ENCODE measurements at regions not wholly inside any gene's neighbourhood (a gene's known extent, or its start where the extent isn't known, plus 50 kb on each side); places are given as distances from the start of the nearest gene placed in this dataset.

DNA sequence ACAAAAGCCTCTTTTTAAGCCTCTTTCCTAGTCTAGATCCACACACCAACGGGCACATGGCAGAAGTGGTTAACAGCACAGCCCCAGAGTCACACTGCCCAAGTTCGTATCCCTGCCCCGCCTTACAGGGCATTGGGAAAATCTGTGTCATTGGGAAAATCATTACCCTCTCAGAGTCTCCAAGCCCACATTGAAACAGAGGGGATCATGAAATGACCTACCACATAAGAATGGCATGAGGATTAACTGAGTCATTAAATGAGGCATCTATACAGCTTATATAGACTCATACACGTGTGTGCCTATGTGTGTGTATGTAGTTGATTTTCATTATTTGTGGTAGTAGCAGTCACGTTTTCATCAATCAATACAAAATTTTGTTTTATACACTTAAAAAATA is 469.0 kb upstream of the POU3F3 start:
- Histone ChIP-seq H3K4me1 (no peaks in the 10 kb centered on the region), H3K27me3 (no peaks in the 10 kb centered on the region), H3K4me3 (no peak overlapping the region), H3K27ac (no peak overlapping the region), H3K36me3 (no peaks in the 10 kb centered on the region), H3K9me3 (no peaks in the 10 kb centered on the region)
- no peak for TF ChIP-seq EP300 (IDR thresholded peaks at IDR 0.05)
- TF ChIP-seq, protein P1, sequence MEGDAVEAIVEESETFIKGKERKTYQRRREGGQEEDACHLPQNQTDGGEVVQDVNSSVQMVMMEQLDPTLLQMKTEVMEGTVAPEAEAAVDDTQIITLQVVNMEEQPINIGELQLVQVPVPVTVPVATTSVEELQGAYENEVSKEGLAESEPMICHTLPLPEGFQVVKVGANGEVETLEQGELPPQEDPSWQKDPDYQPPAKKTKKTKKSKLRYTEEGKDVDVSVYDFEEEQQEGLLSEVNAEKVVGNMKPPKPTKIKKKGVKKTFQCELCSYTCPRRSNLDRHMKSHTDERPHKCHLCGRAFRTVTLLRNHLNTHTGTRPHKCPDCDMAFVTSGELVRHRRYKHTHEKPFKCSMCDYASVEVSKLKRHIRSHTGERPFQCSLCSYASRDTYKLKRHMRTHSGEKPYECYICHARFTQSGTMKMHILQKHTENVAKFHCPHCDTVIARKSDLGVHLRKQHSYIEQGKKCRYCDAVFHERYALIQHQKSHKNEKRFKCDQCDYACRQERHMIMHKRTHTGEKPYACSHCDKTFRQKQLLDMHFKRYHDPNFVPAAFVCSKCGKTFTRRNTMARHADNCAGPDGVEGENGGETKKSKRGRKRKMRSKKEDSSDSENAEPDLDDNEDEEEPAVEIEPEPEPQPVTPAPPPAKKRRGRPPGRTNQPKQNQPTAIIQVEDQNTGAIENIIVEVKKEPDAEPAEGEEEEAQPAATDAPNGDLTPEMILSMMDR (IDR thresholded peaks at IDR 0.05), result no peak
- TF ChIP-seq POLR2A (IDR thresholded peaks at IDR 0.05), result no peak
- TF ChIP-seq POLR2AphosphoS5 (IDR thresholded peaks at IDR 0.05), result no peak
- DNase-seq (ENCODE audit: low spot score in 2 of 2), result no peak
- 82% methylated on average over 5 of the region's 5 CpGs for WGBS

DNA sequence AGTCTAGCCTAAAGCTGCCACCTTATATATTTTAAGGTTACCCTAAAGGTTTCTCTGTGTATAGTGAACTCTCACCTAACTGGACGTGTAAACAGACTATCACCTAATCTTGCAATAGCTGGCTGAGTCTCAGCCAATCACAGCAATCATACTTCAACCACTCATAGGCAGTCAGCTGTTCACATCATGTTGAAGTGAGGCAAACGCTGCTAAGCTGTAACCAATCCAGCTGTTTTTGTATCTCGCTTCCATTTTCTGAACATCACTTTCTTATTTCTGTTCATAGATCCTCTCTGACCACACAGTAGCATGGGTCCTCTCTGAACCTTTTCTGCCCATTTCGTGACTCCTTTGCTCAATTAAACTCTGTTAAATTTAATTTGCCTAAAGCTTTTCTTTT is 468.2 kb upstream of the POU3F3 start:
- Histone ChIP-seq H3K27ac (no peak overlapping the region), H3K36me3 (no peaks in the 10 kb centered on the region), H3K4me1 (no peaks in the 10 kb centered on the region), H3K27me3 (no peaks in the 10 kb centered on the region), H3K9me3 (no peaks in the 10 kb centered on the region), H3K4me3 (no peak overlapping the region)
- TF ChIP-seq POLR2AphosphoS5 (IDR thresholded peaks at IDR 0.05), result no peak
- TF ChIP-seq, protein P1 (IDR thresholded peaks at IDR 0.05), result no peak
- TF ChIP-seq EP300 (IDR thresholded peaks at IDR 0.05), result no peak
- TF ChIP-seq POLR2A (IDR thresholded peaks at IDR 0.05), result no peak
- no peak for DNase-seq (ENCODE audit: low spot score in 2 of 2)
- WGBS, result 68% methylated on average over 4 of the region's 4 CpGs

DNA sequence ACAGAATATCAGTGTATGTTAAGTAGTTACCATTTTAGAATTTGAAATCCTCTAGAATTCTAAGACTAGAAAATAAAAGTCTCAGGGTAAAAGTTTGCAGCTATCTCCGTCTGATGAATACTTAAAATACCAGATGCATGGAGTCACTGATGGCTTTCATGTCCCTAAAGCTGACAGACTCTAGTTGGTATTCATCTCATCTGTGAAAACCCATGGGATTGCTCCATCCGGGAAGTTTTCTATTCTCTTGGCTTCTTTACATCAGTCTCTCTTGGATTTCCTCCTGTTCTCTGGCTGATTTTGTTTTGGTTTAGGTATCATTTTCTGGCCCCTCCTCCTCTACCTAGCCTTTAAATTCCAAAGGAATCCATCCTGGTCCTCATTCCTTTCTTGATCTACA is 465.6 kb upstream of the POU3F3 start:
- TF ChIP-seq EP300 (IDR thresholded peaks at IDR 0.05) (no peak), POLR2AphosphoS5 (IDR thresholded peaks at IDR 0.05) (no peak)
- TF ChIP-seq, protein P1 (IDR thresholded peaks at IDR 0.05), result no peak
- no peak for DNase-seq (ENCODE audit: low spot score in 2 of 2)

DNA sequence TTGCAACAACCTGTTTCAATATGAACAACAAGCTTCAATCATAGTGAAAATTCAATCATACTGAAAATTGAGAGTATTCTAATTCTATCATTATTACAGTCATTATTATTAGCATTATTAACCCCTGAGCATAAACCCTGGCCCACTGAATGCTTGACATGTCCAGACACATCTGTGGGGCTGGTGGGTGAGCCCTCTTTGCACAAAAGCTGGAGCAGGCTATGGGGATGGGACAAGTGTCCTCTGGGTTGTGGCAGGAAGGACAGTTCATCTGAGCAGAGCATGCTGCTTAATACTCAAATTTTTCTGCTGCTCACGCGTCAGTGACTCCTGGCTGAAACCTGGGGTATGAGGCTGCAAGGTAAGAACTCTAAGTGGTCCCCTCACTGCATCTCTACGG is 451.1 kb upstream of the POU3F3 start:
- no peaks in the 10 kb centered on the region for H3K27me3 ChIP-seq
- WGBS, result 71% methylated on average over 3 of the region's 3 CpGs
- H3K9me3 ChIP-seq, result no peaks in the 10 kb centered on the region
- DNase-seq (ENCODE audit: low spot score in 2 of 2), result no peak
- no peaks in the 10 kb centered on the region for H3K4me1 ChIP-seq
- H3K4me3 ChIP-seq, result no peak overlapping the region
- TF ChIP-seq POLR2A (IDR thresholded peaks at IDR 0.05), result no peak
- TF ChIP-seq, protein P1 (IDR thresholded peaks at IDR 0.05), result no peak
- TF ChIP-seq EP300 (IDR thresholded peaks at IDR 0.05), result no peak
- no peak for TF ChIP-seq POLR2AphosphoS5 (IDR thresholded peaks at IDR 0.05)
- no peaks in the 10 kb centered on the region for H3K36me3 ChIP-seq
- H3K27ac ChIP-seq, result no peak overlapping the region

More for the DNA sequence above, 465.6 kb upstream of the POU3F3 start:
- Histone ChIP-seq H3K27ac (no peak overlapping the region), H3K9me3 (no peaks in the 10 kb centered on the region), H3K36me3 (no peaks in the 10 kb centered on the region), H3K4me1 (no peaks in the 10 kb centered on the region), H3K27me3 (no peaks in the 10 kb centered on the region), H3K4me3 (no peak overlapping the region)
- 41% methylated on average over 2 of the region's 2 CpGs for WGBS

DNA sequence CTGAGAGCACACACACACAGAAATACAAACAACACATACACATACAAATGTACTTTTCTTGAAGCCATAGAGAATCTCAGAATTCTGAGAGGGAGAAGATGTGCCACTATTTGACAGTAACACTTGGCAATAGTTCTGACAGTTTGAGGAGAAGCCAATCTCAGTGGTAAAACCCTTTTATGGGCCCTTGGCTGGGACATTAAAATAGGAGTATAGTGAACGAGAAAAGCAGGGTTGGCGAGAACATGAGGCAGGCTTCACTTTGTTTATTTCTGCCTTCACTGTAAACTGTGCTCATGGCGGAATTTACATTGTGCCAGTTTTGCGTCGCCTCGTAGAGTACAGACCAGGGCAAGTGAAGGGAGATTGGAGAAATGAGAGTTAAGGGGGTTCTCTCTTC is 449.4 kb upstream of the POU3F3 start:
- H3K9me3 ChIP-seq, result no peaks in the 10 kb centered on the region
- DNase-seq (ENCODE audit: low spot score in 2 of 2), result no peak
- TF ChIP-seq POLR2AphosphoS5 (IDR thresholded peaks at IDR 0.05), result no peak
- TF ChIP-seq, protein P1 (IDR thresholded peaks at IDR 0.05), result no peak
- TF ChIP-seq POLR2A (IDR thresholded peaks at IDR 0.05), result no peak
- no peak for TF ChIP-seq EP300 (IDR thresholded peaks at IDR 0.05)
- H3K27me3 ChIP-seq, result no peaks in the 10 kb centered on the region
- H3K36me3 ChIP-seq, result no peaks in the 10 kb centered on the region
- no peaks in the 10 kb centered on the region for H3K4me1 ChIP-seq
- WGBS, result 63% methylated on average over 6 of the region's 6 CpGs
- no peak overlapping the region for H3K27ac ChIP-seq
- H3K4me3 ChIP-seq, result no peak overlapping the region
